HG03378 (cell line): ENCODE measurements at regions not wholly inside any gene's neighbourhood (a gene's known extent, or its start where the extent isn't known, plus 50 kb on each side); places are given as distances from the start of the nearest gene placed in this dataset.
"Not testable (repeated sequence)": the region's sequence is repeated elsewhere in the genome, so short reads cannot be mapped to it uniquely, and the experiment has no call there.

ENCODE experiments used
- ATAC-seq: cut with Tn5 transposase; IDR thresholded peaks from one replicate; pipeline ENCODE4 v1.9.1; 2021; ENCODE audit warnings: mild to moderate bottlenecking, moderate library complexity; ENCODE audit not compliant: unreplicated experiment

GRCh38 chr10:36766415-36766810 lies 359.0 kb upstream of the ANKRD30A start:
- no peak for ATAC-seq

DNA sequence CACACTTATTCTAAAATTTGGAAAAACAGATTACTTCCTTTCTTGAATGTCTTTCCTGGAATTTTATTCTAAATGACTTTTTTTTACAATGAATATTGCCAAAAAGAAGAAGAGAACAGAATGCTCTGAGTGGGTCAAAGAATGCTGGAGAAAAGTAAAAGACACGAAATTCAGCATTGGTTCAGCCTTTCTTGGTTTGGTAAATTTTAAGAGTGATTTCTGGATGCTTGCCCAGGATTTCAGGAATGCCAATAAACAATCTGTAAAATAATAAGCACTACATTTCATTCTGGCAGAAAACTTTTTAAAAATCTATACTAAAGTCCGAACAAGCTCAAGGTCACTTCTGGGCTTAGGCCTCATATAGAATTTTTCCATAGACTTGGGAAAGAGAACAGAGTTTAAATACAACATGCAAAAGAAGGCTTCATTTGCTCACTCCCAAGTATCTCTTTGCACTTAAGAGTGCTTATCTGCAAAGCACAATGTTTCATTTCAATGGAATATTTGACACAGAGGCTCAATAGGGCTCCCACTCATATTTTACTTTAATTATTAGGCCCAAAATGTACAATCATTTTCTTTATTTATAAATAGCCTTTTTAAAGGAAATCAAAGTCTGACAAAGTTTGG lies 359.5 kb upstream of the ANKRD30A start:
- ATAC-seq = no peak

DNA sequence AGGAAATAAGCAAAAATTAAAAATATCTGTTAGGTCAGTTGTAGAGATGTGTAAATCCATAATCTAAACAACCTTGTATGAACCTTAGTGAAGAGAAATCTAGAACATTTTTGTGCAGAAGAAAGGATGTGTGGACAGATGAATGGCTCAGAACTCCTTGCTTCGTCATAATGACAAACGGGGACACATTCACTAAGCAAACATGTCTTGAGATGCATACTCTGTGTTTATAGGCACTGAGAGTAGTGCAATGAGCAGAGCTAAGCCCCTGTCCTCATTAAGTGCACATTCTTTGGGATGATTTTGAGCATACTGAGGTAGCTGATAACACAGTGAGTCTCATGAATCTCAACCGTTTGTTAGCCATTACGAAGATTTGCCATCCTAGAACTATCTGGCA lies 360.6 kb upstream of the ANKRD30A start:
- ATAC-seq = no peak

- ATAC-seq = no peak
Measured at GRCh38 chr10:36761121-36761520, 364.3 kb upstream of the ANKRD30A start.

DNA sequence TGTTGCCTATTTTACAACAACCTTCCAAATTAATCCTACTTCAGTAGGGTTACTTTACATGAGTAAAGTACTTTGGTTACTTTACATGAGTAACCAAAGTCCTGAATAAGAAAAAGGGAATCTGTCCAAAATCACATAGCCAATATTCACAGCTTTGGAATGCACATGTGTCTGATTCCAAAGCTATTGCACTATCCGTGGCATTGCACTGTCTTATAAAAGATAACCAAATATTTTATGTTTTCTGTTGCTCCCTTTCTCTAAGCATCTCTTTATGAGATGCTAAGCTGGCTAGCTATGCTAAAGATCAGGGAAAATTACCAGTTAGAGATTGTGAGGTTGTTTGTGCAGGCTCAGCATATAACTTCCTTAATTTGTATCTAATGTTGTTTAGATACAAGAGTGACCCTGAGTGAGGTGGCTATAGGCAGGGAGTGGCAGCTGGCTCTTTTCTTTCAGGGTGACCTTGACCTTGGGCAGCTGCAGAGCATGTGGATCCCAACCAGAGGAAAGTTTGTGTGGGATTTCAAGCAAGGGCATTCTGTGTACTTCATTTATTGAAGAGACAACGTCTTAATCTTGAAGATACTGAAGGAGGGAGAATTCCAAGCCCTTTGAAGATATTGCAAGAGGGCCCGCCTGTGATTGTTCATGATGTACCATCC lies 366.1 kb upstream of the ANKRD30A start:
- ATAC-seq = no peak

DNA sequence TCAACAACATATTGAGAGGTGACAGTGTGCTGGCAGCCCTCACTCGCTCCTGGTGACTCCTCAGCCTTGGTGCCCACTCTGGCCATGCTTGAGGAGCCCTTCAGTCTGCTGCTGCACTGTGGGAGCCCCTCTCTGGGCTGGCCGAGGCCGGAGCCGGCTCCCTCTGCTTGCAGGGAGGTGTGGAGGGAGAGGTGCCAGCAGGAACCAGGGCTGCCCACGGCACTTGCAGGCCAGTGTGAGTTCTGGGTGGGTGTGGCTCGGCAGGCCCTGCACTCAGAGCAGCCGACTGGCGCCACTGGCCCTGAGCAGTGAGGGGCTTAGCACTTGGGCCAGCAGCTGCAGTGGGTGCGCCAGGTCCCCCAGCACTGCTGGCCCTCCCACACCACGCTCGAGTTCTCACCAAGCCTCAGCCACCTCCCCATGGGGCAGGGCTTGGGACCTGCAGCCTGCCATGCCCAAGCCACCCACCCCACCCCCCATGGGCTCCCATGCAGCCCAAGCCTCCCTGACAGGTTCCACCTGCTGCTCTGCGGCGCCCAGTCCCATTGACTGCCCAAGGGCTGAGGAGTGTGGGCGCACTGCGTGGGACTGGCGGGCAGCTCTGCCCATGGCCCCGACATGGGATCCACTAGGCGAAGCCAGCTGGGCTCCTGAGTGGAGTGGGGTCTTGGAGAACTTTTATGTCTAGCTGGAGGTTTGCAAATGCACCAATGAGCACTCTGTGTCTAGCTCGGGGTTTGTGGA lies 377.1 kb upstream of the ANKRD30A start:
- no peak for ATAC-seq

- ATAC-seq = no peak
Measured at GRCh38 chr10:36739884-36740445, 385.4 kb upstream of the ANKRD30A start.

DNA sequence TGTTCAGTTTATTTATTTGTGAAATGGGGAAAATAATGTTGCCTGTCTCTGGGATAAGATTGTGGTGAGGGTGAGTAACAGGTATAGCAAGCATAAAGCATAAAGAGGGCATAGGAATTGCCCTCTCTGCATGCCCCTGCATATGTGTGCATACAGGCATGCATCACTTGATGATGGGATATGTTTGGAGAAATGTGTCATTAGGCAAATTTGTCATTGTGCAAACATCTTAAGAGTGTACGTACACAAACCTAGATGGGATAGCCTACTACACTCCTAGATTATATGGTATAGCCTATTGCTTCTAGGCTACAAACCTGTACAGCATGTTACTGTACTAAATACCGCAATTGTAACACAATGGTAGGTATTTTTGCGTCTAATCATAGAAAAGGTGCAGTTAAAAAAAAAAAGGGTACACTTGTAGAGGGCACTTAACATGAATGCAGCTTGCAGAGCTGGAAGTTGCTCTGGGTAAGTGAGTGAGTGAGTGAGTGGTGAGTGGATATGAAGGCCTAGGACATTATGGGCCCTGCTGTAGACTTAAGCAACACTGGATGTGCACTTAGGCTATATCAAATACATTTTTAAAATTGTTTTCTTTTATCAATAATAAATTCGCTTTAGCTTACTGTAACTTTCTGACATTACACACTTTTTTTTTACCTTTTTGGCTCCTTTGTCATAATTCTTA lies 386.5 kb upstream of the ANKRD30A start:
- ATAC-seq = no peak

DNA sequence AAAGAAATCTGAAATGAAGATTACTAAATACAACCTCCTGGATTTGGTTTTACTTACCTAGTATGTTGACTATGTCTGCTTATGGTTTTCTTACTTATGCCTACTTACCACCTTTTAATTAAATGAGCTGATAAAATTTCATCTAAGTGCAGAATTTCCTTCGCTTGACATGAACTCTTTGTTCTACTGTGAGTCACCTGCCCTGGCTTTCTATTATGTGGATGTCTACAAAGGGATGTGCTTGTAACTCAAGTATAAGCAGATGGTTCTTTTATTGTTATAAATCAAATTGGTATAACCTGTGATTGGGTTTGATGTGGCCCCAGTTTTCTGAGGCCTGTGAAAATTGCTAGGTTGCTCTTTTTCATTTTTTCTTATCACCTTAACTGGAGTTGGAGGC lies 389.1 kb upstream of the ANKRD30A start:
- no peak for ATAC-seq

DNA sequence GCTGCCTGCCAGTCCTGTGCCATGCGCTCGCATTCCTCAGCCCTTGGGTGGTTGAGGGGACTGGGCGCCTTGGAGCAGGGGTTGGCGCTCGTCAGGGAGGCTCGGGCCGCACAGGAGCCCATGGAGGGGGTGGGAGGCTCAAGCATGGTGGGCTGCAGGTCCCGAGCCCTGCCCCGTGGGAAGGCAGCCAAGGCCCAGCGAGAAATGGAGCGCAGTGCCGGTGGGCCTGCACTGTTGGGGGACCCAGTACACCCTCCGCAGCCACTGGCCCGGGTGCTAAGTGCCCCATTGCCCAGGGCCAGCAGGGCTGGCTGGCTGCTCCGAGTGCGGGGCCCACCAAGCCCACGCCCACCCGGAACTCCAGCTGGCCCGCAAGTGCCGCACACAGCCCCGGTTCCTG lies 390.8 kb upstream of the ANKRD30A start:
- not testable (repeated sequence) for ATAC-seq

DNA sequence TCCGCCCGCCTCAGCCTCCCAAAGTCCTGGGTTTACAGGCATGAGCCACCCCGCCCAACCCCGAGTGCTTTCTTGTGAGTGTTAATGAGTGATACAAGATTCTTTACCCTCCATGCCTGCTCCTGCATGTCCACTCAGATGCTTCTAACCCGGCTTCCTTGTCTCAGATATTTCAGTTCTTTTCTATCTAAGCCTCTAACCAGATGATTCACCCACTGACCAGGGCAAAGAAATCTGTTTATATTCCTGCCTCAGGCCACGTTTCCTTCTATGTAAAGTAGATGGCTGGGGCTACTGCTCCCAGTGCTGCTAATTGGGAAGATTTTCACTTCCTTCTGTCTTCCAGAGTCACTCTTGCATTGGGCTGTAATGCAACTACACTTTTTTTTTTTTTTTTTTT lies 395.1 kb upstream of the ANKRD30A start:
- no peak for ATAC-seq

GRCh38 chr10:36728626-36729025 lies 396.8 kb upstream of the ANKRD30A start:
- ATAC-seq = no peak

GRCh38 chr10:36725581-36726520 lies 399.5 kb upstream of the ANKRD30A start:
- no peak for ATAC-seq

DNA sequence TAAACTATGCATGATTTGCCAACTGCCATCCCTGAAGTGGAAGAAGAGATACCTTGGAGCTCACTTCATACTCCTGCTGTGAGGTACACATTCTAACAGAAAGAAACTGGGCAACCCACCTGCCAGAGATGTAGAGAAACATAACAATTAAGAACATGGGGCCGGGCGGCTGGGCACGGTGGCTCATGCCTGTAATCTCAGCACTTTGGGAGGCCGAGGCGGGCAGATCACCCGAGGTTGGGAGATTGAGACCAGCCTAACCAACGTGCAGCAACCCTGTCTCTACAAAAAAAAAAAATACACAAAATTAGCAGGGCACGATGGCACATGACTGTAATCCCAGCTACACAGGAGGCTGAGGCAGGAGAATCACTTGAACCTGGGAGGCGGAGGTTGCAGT lies 402.6 kb upstream of the ANKRD30A start:
- ATAC-seq = no peak

DNA sequence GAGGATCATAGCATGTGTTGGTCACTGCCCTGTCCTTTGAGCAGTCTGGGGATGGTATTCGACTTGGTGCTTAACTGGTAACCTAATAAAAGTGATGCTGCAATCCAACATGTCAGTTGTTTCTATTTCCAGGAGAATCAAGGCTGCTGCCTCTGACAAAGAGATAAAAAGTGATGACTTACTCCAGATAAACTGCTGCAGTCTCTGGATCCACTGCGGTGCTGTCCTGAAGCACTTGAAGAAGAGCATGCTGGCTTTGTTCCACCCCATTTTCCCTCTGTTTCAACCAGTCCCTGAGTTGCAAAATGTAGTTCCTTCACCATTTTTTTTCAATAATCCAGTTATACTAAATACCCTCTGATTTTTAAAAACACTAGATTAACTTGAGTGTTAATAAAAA lies 403.5 kb upstream of the ANKRD30A start:
- ATAC-seq = no peak

DNA sequence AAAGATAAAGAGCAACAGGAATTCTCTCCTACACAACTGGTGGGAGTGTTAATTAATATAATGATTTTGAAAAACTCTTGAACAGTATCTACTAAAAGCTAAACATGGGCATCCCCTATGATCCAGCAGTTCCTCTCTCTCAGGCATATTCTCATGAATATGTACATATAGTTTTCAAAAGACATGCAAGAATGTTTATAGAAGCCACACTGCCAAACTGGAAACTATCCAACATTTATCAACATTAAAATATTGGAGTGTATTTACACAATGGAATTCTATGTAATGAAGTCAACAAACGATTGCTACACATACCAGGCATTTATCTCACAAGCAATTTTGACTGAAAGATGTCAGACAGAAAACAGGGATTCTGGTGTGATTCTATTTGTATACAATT lies 404.5 kb upstream of the ANKRD30A start:
- no peak for ATAC-seq

DNA sequence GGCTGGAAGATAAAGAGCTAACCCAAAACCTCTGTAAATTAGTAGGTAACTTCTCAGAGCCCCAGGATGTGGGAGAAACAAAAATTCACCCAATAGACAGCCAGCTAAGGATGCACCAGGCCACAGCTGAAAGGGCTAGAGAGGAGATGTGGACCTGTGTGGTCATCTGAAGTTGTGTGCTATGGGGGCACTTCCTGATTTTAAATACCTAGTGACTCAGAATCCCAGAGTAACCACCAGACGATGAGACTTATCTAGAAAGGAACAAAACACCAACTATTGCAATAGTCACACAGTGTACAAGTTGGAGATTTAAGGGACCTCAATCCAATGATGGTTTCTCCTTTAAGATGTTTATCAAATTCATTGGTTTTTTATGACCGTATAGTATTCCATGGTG lies 408.3 kb upstream of the ANKRD30A start:
- ATAC-seq = no peak

DNA sequence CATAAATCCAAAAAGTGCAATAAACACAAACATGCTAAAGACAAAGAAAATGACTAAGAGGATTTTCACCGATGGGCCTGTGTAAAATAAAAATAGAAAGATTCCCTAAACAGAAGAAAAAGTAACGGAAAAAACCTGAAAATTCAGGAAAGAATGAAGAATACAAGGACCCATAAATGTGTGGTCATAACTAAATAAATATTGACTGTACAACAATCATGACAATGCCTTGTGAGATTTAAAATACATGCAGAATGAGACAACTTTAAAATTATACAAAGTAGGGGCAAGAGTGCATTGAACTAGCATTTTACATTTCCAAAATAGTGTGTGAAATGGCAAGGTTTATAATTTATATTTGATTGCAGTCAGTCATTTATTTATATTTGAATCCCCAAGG lies 409.1 kb upstream of the ANKRD30A start:
- no peak for ATAC-seq

- no peak for ATAC-seq
Measured at GRCh38 chr10:36712695-36713094, 412.7 kb upstream of the ANKRD30A start.

- ATAC-seq = no peak
Measured at GRCh38 chr10:36711361-36711760, 414.0 kb upstream of the ANKRD30A start.
